COLO668 (cell line): ENCODE measurements at regions not wholly inside any gene's neighbourhood (a gene's known extent, or its start where the extent isn't known, plus 50 kb on each side); places are given as distances from the start of the nearest gene placed in this dataset.
A peak's percentile ranks its signal among the peaks of the same experiment; 100 is the strongest.
"Not testable (repeated sequence)": the region's sequence is repeated elsewhere in the genome, so short reads cannot be mapped to it uniquely, and the experiment has no call there.

Experiments used
- DNase-seq: peaks from one replicate; lab custom pipeline; 2025; ENCODE audit not compliant: unreplicated experiment; lab: John Stamatoyannopoulos, UW

GRCh38 chr18:8987241-8987640, 115.3 kb upstream of the NDUFV2 start:
- DNase-seq = no peak

- peak; percentile 54 for DNase-seq
Observed at GRCh38 chr18:8988260-8988871, 114.1 kb upstream of the NDUFV2 start.

GRCh38 chr18:8989017-8989416, 113.5 kb upstream of the NDUFV2 start:
- no peak for DNase-seq

DNA sequence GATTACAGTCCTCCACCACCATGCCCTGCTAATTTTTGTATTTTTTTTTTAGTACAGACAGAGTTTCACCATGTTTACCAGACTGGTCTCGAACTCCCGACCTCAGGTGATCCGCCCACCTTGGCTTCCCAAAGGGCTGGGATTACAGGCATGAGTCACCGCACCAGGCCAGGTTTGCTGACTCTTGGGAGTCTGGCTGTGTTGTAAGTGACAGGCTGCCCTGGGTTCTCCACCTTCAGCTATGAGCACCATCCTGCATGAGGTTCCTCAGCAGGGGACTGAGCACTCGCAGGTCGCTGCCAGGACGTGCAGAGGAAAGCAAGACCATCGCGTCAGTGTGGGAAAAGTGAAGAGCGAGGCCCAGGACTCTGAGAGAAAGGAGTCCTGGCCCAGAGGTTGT, 112.6 kb upstream of the NDUFV2 start:
- DNase-seq = no peak

DNA sequence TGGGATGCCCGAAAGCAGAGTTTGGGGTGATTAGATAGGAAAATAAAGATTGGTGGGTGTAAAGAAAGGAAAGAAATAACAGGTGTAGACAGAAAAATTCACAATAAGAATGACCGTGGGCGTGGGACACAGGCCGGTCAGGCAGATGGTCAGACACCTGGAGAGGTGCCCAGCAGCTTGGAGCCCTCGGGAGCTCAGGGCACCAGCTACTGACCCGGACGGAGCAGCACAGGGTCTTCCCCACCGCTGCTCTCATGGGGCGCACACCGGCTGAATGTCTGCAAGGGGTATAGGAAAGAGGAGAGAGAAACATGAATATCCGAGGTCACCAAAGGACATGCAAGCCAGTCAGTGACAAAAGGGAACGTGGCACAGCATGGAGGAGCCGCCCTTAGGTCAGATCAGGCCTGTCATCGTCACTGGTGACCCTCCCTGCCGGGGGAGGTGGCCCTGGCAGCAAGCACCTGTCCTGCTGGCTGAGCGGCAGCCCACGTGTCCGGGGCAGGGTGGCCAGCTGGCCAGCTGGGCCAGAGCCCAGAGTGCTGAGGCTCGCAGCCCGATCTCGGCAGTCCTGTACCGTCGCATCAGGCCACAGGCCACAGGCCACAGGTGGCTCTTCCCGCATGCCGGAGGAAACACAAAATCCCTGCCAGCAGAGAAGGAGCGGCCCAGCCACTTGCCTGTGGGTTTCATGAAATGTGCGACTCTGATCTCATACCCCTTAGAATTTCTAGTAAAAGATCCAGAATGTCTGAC, 112.0 kb upstream of the NDUFV2 start:
- no peak for DNase-seq

DNA sequence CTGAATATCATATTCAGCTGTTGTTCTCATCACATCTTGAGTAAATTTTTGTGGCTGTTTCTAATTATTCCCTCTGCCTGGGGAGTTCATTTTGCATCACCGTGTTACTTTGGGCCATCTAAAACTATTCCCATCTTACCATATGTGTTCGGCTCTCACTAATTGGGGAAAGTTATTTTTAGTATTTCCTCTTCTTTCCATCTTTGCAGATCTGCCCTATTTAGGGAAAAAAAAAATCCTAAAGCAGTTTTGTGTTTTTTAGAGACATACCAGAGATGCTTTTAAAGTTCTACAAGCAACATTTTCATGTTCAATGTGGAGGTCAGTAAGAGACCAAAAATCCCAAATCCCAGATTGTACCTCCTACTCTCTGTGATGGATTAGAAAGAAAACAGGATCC, 111.3 kb upstream of the NDUFV2 start:
- DNase-seq = no peak

DNA sequence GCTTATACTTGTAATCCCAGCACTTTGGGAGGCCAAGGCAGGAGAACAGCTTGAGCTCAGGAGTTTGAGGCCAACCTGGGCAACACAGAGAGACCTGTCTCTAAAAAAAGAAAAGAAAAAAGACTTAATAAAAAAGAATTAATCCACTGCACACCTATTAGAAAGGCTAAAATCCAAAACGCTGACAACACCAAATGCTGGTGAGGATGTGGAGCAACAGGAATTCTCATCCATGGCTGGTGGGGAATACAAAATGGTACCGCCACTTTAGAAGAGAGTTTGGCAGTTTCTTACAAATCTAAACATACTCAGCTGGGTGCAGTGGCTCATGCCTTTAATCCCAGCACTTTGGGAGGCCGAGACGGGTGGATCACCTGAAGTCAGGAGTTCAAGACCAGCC, 110.0 kb upstream of the NDUFV2 start:
- not testable (repeated sequence) for DNase-seq

- DNase-seq = no peak
Observed at GRCh38 chr18:8994603-8995002, 107.9 kb upstream of the NDUFV2 start.

- no peak for DNase-seq
Observed at GRCh38 chr18:8995096-8995495, 107.4 kb upstream of the NDUFV2 start.

- DNase-seq = no peak
Observed at GRCh38 chr18:8996771-8997432, 105.6 kb upstream of the NDUFV2 start.

DNA sequence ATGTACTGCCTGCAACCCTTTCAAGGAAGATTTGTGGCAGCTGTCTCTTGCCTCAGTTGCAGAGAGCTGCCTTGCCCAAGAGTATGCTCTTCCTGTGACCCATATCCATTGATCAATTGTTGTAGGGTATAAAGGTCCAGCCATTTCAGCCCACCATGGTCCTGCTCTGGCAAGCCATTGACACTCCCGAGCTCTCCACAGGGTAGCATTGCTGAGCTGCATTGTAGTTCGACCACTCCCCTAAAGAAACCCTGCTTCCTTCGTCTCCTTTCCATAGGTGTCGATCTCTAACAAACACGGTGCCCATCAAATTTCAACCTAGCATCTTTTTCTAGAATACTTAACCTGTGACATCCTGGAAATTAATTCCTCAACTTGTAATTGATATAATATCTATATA, 104.9 kb upstream of the NDUFV2 start:
- no peak for DNase-seq

DNA sequence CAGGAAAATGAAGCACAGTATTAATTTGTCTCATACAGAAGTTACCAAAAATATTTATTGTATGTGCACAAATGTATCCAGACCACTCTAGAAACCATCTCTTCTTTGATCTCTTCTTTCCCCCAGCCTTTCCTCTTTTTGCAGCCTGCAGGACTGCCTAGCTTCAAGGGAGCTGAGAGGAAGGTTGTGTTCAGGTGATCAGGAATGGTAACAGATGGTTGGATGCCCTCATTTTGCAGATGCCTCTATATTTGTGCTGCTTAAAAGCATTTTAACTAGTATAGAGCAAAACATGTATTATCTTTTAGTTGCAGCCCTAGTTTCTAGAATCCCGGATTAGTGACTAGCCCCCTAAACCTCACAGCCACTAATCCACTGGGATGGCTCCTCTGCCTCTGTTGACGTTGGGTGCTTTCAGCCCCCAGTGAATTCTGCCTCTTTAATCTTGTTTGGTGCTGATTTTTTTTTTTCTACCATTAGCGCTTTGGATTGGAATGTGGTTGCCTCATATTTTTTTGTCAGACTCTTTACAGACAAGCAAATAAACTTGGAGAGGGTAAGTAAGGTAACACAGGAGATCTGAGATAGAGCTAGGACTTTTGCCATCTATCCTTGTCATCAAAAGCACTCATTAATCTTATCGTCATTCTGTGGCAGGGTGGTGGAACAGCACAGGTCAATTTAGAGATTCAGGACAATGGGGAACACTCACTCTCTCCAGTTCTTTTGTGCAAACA, 103.8 kb upstream of the NDUFV2 start:
- no peak for DNase-seq

- DNase-seq = no peak
Observed at GRCh38 chr18:8999872-9000271, 102.6 kb upstream of the NDUFV2 start.

GRCh38 chr18:9000733-9001132, 101.8 kb upstream of the NDUFV2 start:
- no peak for DNase-seq

- no peak for DNase-seq
Observed at GRCh38 chr18:9001209-9001608, 101.3 kb upstream of the NDUFV2 start.

GRCh38 chr18:9003406-9004100, 98.9 kb upstream of the NDUFV2 start:
- DNase-seq = no peak

- DNase-seq = not testable (repeated sequence)
Observed at GRCh38 chr18:9004308-9004707, 98.2 kb upstream of the NDUFV2 start.

GRCh38 chr18:9007700-9008099, 94.8 kb upstream of the NDUFV2 start:
- DNase-seq = not testable (repeated sequence)

GRCh38 chr18:9008200-9008708, 94.2 kb upstream of the NDUFV2 start:
- no peak for DNase-seq

DNA sequence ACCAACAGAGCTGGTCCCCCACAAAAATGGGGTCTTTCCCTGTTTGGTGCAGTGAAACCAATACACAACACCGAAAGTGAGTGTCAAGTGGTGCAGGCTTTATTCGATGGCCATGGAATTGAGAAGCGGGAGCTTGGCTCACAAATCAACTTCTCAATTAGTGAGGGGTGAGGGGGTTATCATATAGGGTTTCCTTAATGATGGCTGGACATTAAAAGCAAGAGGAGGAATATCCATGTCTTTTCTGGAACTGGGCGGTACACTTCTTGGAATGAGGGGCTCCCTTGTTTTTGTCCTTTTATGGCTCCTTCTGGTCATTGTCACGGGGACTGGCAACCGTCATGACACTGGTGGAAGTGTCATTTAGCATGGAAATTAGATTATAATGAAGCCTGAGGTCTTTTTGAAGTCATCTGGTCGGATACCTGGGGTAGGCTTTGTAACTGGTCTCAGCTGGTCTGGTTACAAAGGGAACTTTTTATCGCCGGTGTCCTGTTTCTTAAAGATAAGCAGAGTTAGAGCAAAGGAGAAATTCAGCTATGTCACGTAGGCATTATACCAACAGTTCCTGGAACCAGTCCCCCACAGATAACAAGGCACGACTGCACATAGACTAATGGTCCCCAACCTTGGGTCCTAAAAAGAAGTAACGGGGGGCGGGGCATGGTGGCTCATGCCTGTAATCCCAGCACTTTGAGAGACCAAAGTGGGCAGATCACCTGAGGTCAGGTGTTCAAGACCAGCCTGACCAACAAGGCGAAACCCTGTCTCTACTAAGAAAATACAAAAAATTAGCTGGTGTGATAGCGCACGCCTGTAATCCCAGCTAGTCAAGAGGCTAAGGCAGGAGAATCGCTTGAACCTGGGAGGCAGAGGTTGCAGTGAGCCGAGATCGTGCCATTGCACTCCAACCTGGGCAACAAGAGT, 93.5 kb upstream of the NDUFV2 start:
- no peak for DNase-seq
